ENCODE measurements at regions not wholly inside any gene's neighbourhood (a gene's known extent, or its start where the extent isn't known, plus 50 kb on each side); places are given as distances from the start of the nearest gene placed in this dataset.

GRCh38 chr3:76267851-76268380, 482.6 kb upstream of the ZNF717 start:
- TF ChIP-seq POLR2AphosphoS5 (IDR thresholded peaks at IDR 0.05; ENCODE audit: low read depth) (no peak), SPI1 (IDR thresholded peaks at IDR 0.05; ENCODE audit: borderline replicate concordance, low read depth) (no peak), CTCF (IDR thresholded peaks at IDR 0.05; ENCODE audit: insufficient read depth, low read length) (no peak), GABPA (IDR thresholded peaks at IDR 0.05; ENCODE audit: low read depth) (no peak)
- TF ChIP-seq, protein P1, sequence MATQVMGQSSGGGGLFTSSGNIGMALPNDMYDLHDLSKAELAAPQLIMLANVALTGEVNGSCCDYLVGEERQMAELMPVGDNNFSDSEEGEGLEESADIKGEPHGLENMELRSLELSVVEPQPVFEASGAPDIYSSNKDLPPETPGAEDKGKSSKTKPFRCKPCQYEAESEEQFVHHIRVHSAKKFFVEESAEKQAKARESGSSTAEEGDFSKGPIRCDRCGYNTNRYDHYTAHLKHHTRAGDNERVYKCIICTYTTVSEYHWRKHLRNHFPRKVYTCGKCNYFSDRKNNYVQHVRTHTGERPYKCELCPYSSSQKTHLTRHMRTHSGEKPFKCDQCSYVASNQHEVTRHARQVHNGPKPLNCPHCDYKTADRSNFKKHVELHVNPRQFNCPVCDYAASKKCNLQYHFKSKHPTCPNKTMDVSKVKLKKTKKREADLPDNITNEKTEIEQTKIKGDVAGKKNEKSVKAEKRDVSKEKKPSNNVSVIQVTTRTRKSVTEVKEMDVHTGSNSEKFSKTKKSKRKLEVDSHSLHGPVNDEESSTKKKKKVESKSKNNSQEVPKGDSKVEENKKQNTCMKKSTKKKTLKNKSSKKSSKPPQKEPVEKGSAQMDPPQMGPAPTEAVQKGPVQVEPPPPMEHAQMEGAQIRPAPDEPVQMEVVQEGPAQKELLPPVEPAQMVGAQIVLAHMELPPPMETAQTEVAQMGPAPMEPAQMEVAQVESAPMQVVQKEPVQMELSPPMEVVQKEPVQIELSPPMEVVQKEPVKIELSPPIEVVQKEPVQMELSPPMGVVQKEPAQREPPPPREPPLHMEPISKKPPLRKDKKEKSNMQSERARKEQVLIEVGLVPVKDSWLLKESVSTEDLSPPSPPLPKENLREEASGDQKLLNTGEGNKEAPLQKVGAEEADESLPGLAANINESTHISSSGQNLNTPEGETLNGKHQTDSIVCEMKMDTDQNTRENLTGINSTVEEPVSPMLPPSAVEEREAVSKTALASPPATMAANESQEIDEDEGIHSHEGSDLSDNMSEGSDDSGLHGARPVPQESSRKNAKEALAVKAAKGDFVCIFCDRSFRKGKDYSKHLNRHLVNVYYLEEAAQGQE (IDR thresholded peaks at IDR 0.05; ENCODE audit: insufficient replicate concordance, low read depth), result no peak
- no peaks in the 10 kb centered on the region for H3K27me3 ChIP-seq (ENCODE audit: insufficient read depth, poor library complexity, severe bottlenecking)
- no peak for DNase-seq (ENCODE audit: low read depth in 1 of 2, low spot score in 1 of 2)
- H3K27ac ChIP-seq (replicated peaks), result no peak overlapping the region
- H3K4me3 ChIP-seq (replicated peaks; ENCODE audit: insufficient read depth, low read length), result no peak overlapping the region

GRCh38 chr3:76293856-76294255, 508.5 kb upstream of the ZNF717 start:
- H3K27ac ChIP-seq (replicated peaks), result no peak overlapping the region
- H3K27me3 ChIP-seq (ENCODE audit: insufficient read depth, poor library complexity, severe bottlenecking), result no peaks in the 10 kb centered on the region
- H3K4me3 ChIP-seq (replicated peaks; ENCODE audit: insufficient read depth, low read length), result no peak overlapping the region
- no peak for DNase-seq (ENCODE audit: low read depth in 1 of 2, low spot score in 1 of 2)
- TF ChIP-seq CTCF (IDR thresholded peaks at IDR 0.05; ENCODE audit: insufficient read depth, low read length) (no peak), SPI1 (IDR thresholded peaks at IDR 0.05; ENCODE audit: borderline replicate concordance, low read depth) (no peak), GABPA (IDR thresholded peaks at IDR 0.05; ENCODE audit: low read depth) (no peak), POLR2AphosphoS5 (IDR thresholded peaks at IDR 0.05; ENCODE audit: low read depth) (no peak)
- TF ChIP-seq, protein P1 (IDR thresholded peaks at IDR 0.05; ENCODE audit: insufficient replicate concordance, low read depth), result no peak

- Histone ChIP-seq H3K27ac (replicated peaks) (no peak overlapping the region), H3K4me3 (replicated peaks; ENCODE audit: insufficient read depth, low read length) (no peak overlapping the region), H3K27me3 (ENCODE audit: insufficient read depth, poor library complexity, severe bottlenecking) (no peaks in the 10 kb centered on the region)
- TF ChIP-seq, protein P1 (IDR thresholded peaks at IDR 0.05; ENCODE audit: insufficient replicate concordance, low read depth), result no peak
- no peak for TF ChIP-seq POLR2AphosphoS5 (IDR thresholded peaks at IDR 0.05; ENCODE audit: low read depth)
- no peak for DNase-seq (ENCODE audit: low read depth in 1 of 2, low spot score in 1 of 2)
These were observed 515.4 kb upstream of the ZNF717 start for GRCh38 chr3:76300746-76301145.

Data from HL-60 (cell line).